IMR-90 (cell line): ENCODE measurements at regions not wholly inside any gene's neighbourhood (a gene's known extent, or its start where the extent isn't known, plus 50 kb on each side); places are given as distances from the start of the nearest gene placed in this dataset.

ENCODE experiments used
- CEBPB ChIP-seq: IDR thresholded peaks from 2 replicates; pipeline ENCODE4 v1.6.1; 2012; ENCODE audit warnings: low read depth, low read length, improper control_type of control experiment
- CHD1 ChIP-seq: IDR thresholded peaks from 2 replicates; pipeline ENCODE4 v1.6.1; 2012; ENCODE audit warnings: low read depth, low read length, improper control_type of control experiment
- MXI1 ChIP-seq: IDR thresholded peaks from 2 replicates; pipeline ENCODE4 v1.6.1; 2012; ENCODE audit warnings: low read depth, mild to moderate bottlenecking, low read length, moderate library complexity, borderline replicate concordance
- POLR2A ChIP-seq: IDR thresholded peaks from 2 replicates; pipeline ENCODE4 v1.6.1; 2012; ENCODE audit warnings: mild to moderate bottlenecking, low read depth, low read length
- RAD21 ChIP-seq: IDR thresholded peaks from 2 replicates; pipeline ENCODE4 v1.6.1; 2012; ENCODE audit warnings: low read length, improper control_type of control experiment
- SMC3 ChIP-seq: fragments of 150-350 bp; IDR thresholded peaks from 2 replicates; pipeline ENCODE4 v1.6.1; 2016; ENCODE audit warnings: low read depth, mild to moderate bottlenecking, antibody characterized with exemption, low read length, moderate library complexity
- TF ChIP-seq, protein P1 (sequence below): conservative IDR thresholded peaks from 2 replicates; pipeline ENCODE4 v1.5.1; 2012; ENCODE audit warnings: mild to moderate bottlenecking, low read depth, low read length, improper control_type of control experiment
- TF ChIP-seq, protein P2 (sequence below): fragments of 150-350 bp; IDR thresholded peaks from 2 replicates; pipeline ENCODE4 v1.6.1; 2016; ENCODE audit warnings: low read depth, mild to moderate bottlenecking, low read length, moderate library complexity, borderline replicate concordance

DNA sequence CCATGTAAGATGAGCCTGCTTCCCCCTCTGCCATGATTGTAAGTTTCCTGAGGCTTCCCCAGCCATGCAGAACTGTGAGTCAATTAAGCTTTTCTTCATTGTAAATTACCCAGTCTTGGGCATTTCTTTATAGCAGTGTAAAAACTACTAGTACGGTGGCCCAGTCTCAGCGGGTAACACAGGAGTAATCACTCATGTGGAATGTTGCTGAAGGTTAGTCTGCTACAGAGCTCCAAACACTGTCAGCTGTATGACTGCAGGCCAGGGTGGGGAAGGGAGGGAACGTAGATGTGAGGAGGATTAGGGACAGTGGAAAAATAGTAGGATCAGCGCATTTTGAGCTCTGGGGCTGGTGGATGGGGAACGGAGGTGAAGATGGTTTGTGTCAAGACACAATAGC is 711.2 kb upstream of the SOX11 start:
- TF ChIP-seq MXI1, result no peak
- TF ChIP-seq, protein P1, sequence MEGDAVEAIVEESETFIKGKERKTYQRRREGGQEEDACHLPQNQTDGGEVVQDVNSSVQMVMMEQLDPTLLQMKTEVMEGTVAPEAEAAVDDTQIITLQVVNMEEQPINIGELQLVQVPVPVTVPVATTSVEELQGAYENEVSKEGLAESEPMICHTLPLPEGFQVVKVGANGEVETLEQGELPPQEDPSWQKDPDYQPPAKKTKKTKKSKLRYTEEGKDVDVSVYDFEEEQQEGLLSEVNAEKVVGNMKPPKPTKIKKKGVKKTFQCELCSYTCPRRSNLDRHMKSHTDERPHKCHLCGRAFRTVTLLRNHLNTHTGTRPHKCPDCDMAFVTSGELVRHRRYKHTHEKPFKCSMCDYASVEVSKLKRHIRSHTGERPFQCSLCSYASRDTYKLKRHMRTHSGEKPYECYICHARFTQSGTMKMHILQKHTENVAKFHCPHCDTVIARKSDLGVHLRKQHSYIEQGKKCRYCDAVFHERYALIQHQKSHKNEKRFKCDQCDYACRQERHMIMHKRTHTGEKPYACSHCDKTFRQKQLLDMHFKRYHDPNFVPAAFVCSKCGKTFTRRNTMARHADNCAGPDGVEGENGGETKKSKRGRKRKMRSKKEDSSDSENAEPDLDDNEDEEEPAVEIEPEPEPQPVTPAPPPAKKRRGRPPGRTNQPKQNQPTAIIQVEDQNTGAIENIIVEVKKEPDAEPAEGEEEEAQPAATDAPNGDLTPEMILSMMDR, result no peak
- no peak for TF ChIP-seq POLR2A
- TF ChIP-seq, protein P2, sequence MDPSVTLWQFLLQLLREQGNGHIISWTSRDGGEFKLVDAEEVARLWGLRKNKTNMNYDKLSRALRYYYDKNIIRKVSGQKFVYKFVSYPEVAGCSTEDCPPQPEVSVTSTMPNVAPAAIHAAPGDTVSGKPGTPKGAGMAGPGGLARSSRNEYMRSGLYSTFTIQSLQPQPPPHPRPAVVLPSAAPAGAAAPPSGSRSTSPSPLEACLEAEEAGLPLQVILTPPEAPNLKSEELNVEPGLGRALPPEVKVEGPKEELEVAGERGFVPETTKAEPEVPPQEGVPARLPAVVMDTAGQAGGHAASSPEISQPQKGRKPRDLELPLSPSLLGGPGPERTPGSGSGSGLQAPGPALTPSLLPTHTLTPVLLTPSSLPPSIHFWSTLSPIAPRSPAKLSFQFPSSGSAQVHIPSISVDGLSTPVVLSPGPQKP, result no peak
- no peak for TF ChIP-seq SMC3
- no peak for TF ChIP-seq CHD1
- TF ChIP-seq CEBPB, result no peak
- no peak for TF ChIP-seq RAD21
